ENCODE measurements at regions not wholly inside any gene's neighbourhood (a gene's known extent, or its start where the extent isn't known, plus 50 kb on each side); places are given as distances from the start of the nearest gene placed in this dataset.

DNA sequence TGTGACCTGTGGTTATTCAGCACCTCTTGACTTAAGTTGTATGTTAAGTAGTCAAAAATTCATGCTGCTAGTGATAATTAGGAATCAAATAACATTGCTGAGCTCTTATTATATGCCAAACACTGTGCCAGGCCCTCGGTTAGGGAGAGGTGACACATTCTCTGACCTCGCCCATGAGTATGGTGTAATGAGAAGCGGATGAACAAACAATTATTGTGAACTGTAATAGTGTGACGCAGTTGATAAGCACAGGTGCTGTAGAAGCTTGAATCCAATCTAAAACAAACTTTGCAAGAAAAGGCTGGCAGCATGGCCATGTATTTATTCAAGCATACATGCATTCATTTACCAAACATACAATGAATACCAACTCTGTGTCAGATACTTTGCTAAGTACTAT is 303.5 kb upstream of the HS3ST1 start:
- Histone ChIP-seq H3K36me3 (ENCODE audit: insufficient read depth, insufficient read length, low read length) (no peaks in the 10 kb centered on the region), H3K27me3 (ENCODE audit: insufficient read depth, insufficient read length) (no peaks in the 10 kb centered on the region), H3K9ac (ENCODE audit: insufficient read length, low read depth) (no peak overlapping the region), H3K4me1 (ENCODE audit: insufficient read depth, insufficient read length) (no peaks in the 10 kb centered on the region), H3K9me3 (ENCODE audit: insufficient read depth, low read length) (no peaks in the 10 kb centered on the region), H3K4me3 (ENCODE audit: insufficient read length, low read depth) (no peak overlapping the region)
- no peak for DNase-seq (ENCODE audit: low read depth, low spot score)
- no peak for TF ChIP-seq SUZ12 (IDR thresholded peaks at IDR 0.05; ENCODE audit: extremely low read depth, insufficient read depth, insufficient read length)
- no peak for TF ChIP-seq YY1 (IDR thresholded peaks at IDR 0.05; ENCODE audit: insufficient read depth, insufficient read length)
- TF ChIP-seq ZNF274 (IDR thresholded peaks at IDR 0.05; ENCODE audit: low read depth, low read length): no peak

DNA sequence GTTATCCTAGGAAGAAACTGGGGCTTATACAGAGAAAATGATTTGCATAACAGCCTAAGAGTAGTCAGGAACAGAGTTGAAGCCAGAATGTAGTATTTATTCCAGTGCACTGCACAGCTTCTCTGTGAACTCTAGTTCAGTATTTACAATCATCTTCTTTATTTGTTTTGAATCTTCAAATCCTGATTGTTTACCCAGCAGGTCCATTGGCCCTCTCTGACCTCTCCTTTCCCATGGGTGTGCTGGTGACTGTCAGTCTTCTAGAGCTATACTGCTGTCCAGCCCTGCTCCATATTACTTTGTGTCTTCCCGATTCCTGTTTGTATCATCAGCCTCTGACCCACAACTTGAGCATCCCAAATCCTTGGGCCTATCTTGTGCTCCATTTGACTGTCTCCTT is 301.9 kb upstream of the HS3ST1 start:
- TF ChIP-seq YY1 (IDR thresholded peaks at IDR 0.05; ENCODE audit: insufficient read depth, insufficient read length) (no peak), SUZ12 (IDR thresholded peaks at IDR 0.05; ENCODE audit: extremely low read depth, insufficient read depth, insufficient read length) (no peak), ZNF274 (IDR thresholded peaks at IDR 0.05; ENCODE audit: low read depth, low read length) (no peak)
- DNase-seq (ENCODE audit: low read depth, low spot score): no peak
- no peaks in the 10 kb centered on the region for H3K36me3 ChIP-seq (ENCODE audit: insufficient read depth, insufficient read length, low read length)
- H3K4me3 ChIP-seq (ENCODE audit: insufficient read length, low read depth): no peak overlapping the region
- H3K9me3 ChIP-seq (ENCODE audit: insufficient read depth, low read length): no peaks in the 10 kb centered on the region
- no peak overlapping the region for H3K9ac ChIP-seq (ENCODE audit: insufficient read length, low read depth)
- H3K27me3 ChIP-seq (ENCODE audit: insufficient read depth, insufficient read length): no peaks in the 10 kb centered on the region
- no peaks in the 10 kb centered on the region for H3K4me1 ChIP-seq (ENCODE audit: insufficient read depth, insufficient read length)

DNA sequence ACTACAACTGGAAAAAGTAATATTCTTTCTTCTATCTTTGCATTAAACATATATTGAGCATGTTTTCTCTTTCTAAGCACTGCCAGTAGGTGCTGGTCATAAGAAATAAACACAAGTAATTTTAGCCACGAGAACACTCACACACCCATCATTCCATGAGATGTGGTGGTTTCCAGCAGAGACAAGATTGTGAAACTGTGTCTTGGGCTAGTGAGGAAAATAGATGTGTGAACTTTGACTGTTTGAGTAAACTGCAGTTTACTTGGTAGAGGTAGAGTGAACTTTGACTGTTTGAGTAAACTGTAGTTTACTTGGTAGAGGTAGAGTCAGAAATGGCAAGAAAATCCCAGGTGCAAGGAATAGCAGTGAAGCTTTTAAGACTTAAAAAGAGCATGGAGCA is 300.9 kb upstream of the HS3ST1 start:
- Histone ChIP-seq H3K36me3 (ENCODE audit: insufficient read depth, insufficient read length, low read length) (no peaks in the 10 kb centered on the region), H3K9me3 (ENCODE audit: insufficient read depth, low read length) (no peaks in the 10 kb centered on the region), H3K9ac (ENCODE audit: insufficient read length, low read depth) (no peak overlapping the region), H3K4me3 (ENCODE audit: insufficient read length, low read depth) (no peak overlapping the region), H3K4me1 (ENCODE audit: insufficient read depth, insufficient read length) (no peaks in the 10 kb centered on the region), H3K27me3 (ENCODE audit: insufficient read depth, insufficient read length) (no peaks in the 10 kb centered on the region)
- DNase-seq (ENCODE audit: low read depth, low spot score): no peak
- TF ChIP-seq YY1 (IDR thresholded peaks at IDR 0.05; ENCODE audit: insufficient read depth, insufficient read length): no peak
- no peak for TF ChIP-seq ZNF274 (IDR thresholded peaks at IDR 0.05; ENCODE audit: low read depth, low read length)
- TF ChIP-seq SUZ12 (IDR thresholded peaks at IDR 0.05; ENCODE audit: extremely low read depth, insufficient read depth, insufficient read length): no peak

DNA sequence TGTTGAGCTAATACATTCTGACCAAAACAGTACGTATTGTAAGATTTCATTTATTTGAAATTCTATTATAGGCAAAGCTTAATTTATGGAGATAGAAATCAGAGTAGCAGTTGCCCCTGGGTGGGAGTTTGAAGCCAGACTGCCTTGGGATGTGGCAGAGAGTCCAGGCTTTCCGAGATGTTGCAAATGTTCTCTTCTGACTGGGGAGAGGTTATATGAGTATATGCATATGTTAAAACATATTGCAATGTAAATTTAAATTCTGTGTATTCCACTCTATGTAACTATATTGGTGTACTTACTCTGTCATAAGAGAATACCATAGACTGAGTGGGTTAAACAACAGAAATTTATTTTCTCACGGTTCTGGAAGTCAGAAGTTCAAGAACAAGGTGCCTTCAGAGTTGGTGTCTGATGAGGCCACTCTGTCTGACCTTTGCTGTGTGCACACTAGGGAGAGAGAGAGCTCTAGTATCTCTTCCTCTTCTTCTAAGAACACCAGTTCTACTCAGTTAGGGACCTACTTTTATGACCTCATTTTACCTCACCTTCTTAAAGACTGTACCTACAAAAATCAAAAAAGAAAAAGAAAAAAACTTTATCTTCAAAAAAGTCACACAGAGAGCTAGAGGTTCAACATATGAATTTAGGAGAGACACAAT is 299.3 kb upstream of the HS3ST1 start:
- Histone ChIP-seq H3K4me1 (ENCODE audit: insufficient read depth, insufficient read length) (no peaks in the 10 kb centered on the region), H3K9me3 (ENCODE audit: insufficient read depth, low read length) (no peaks in the 10 kb centered on the region), H3K27me3 (ENCODE audit: insufficient read depth, insufficient read length) (no peaks in the 10 kb centered on the region), H3K9ac (ENCODE audit: insufficient read length, low read depth) (no peak overlapping the region), H3K36me3 (ENCODE audit: insufficient read depth, insufficient read length, low read length) (no peaks in the 10 kb centered on the region), H3K4me3 (ENCODE audit: insufficient read length, low read depth) (no peak overlapping the region)
- TF ChIP-seq SUZ12 (IDR thresholded peaks at IDR 0.05; ENCODE audit: extremely low read depth, insufficient read depth, insufficient read length) (no peak), ZNF274 (IDR thresholded peaks at IDR 0.05; ENCODE audit: low read depth, low read length) (no peak), YY1 (IDR thresholded peaks at IDR 0.05; ENCODE audit: insufficient read depth, insufficient read length) (no peak)
- no peak for DNase-seq (ENCODE audit: low read depth, low spot score)

DNA sequence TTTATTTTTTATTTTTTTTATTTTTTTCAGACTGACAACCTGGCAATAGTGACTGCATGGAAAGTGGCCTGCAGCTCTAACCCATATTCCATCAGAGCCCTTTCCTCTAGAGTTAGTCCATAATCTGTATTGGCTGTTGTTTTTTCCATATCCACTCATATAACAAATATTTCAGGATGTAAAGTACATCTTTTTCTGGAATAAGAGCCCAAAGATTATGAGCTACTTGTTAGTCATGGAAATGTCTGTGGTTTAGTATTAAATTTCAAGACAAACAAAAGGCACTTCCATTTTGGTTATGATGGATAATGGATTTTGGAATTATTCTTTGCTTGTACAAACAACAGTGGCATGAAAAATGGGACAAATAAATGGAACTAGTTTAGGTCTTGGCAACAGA is 296.0 kb upstream of the HS3ST1 start:
- H3K36me3 ChIP-seq (ENCODE audit: insufficient read depth, insufficient read length, low read length): no peaks in the 10 kb centered on the region
- no peaks in the 10 kb centered on the region for H3K4me1 ChIP-seq (ENCODE audit: insufficient read depth, insufficient read length)
- no peak overlapping the region for H3K4me3 ChIP-seq (ENCODE audit: insufficient read length, low read depth)
- TF ChIP-seq YY1 (IDR thresholded peaks at IDR 0.05; ENCODE audit: insufficient read depth, insufficient read length): no peak
- TF ChIP-seq ZNF274 (IDR thresholded peaks at IDR 0.05; ENCODE audit: low read depth, low read length): no peak
- TF ChIP-seq SUZ12 (IDR thresholded peaks at IDR 0.05; ENCODE audit: extremely low read depth, insufficient read depth, insufficient read length): no peak
- no peak overlapping the region for H3K9ac ChIP-seq (ENCODE audit: insufficient read length, low read depth)
- no peaks in the 10 kb centered on the region for H3K9me3 ChIP-seq (ENCODE audit: insufficient read depth, low read length)
- no peak for DNase-seq (ENCODE audit: low read depth, low spot score)
- H3K27me3 ChIP-seq (ENCODE audit: insufficient read depth, insufficient read length): no peaks in the 10 kb centered on the region

DNA sequence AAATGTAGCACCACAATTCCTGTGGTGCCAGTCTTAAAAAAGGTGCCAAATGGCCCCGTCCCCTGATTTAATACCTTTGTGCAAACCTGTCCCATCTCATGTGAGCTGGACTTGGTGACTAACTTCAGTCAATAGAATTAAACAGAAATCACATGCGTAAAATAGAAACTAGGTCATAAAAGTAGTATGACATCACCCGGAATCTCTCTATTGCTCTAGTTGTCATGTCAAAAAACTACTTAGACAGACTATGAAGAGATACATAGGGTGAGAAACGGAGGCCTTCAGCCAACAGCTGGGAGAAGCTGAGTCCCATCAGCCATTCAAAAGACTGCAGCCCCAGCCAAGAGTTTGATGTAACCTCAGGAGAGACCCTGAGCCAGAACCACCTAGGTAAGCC is 293.5 kb upstream of the HS3ST1 start:
- no peak overlapping the region for H3K9ac ChIP-seq (ENCODE audit: insufficient read length, low read depth)
- no peak overlapping the region for H3K4me3 ChIP-seq (ENCODE audit: insufficient read length, low read depth)
- no peaks in the 10 kb centered on the region for H3K27me3 ChIP-seq (ENCODE audit: insufficient read depth, insufficient read length)
- H3K4me1 ChIP-seq (ENCODE audit: insufficient read depth, insufficient read length): no peaks in the 10 kb centered on the region
- TF ChIP-seq YY1 (IDR thresholded peaks at IDR 0.05; ENCODE audit: insufficient read depth, insufficient read length): no peak
- TF ChIP-seq ZNF274 (IDR thresholded peaks at IDR 0.05; ENCODE audit: low read depth, low read length): no peak
- TF ChIP-seq SUZ12 (IDR thresholded peaks at IDR 0.05; ENCODE audit: extremely low read depth, insufficient read depth, insufficient read length): no peak
- H3K9me3 ChIP-seq (ENCODE audit: insufficient read depth, low read length): no peaks in the 10 kb centered on the region
- H3K36me3 ChIP-seq (ENCODE audit: insufficient read depth, insufficient read length, low read length): no peaks in the 10 kb centered on the region
- DNase-seq (ENCODE audit: low read depth, low spot score): no peak

DNA sequence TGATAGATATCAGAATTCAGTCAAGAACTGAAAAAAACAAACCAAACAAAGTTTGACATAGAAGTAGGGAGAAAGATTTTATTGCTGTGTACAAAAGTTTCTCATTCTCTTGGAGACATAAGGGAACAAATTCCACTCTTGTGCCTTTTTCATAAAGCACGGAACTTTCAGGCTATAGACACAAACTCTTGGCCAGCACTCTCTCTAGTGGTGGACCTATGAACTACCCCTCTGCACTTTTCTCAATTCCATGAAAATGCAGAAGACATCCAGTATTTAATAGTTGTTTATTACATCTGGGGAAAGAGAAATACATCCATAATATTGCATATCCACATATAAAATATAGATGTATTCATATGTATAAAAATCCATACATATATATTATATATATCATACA is 291.6 kb upstream of the HS3ST1 start:
- H3K4me1 ChIP-seq (ENCODE audit: insufficient read depth, insufficient read length): no peaks in the 10 kb centered on the region
- H3K27me3 ChIP-seq (ENCODE audit: insufficient read depth, insufficient read length): no peaks in the 10 kb centered on the region
- no peak for TF ChIP-seq YY1 (IDR thresholded peaks at IDR 0.05; ENCODE audit: insufficient read depth, insufficient read length)
- no peak for TF ChIP-seq ZNF274 (IDR thresholded peaks at IDR 0.05; ENCODE audit: low read depth, low read length)
- no peak for TF ChIP-seq SUZ12 (IDR thresholded peaks at IDR 0.05; ENCODE audit: extremely low read depth, insufficient read depth, insufficient read length)
- no peak overlapping the region for H3K4me3 ChIP-seq (ENCODE audit: insufficient read length, low read depth)
- no peaks in the 10 kb centered on the region for H3K36me3 ChIP-seq (ENCODE audit: insufficient read depth, insufficient read length, low read length)
- no peaks in the 10 kb centered on the region for H3K9me3 ChIP-seq (ENCODE audit: insufficient read depth, low read length)
- H3K9ac ChIP-seq (ENCODE audit: insufficient read length, low read depth): no peak overlapping the region
- DNase-seq (ENCODE audit: low read depth, low spot score): peak; percentile 22

Data from NT2/D1 (cell line).